Spleen (tissue), 7 donors: ENCODE measurements at regions not wholly inside any gene's neighbourhood (a gene's known extent, or its start where the extent isn't known, plus 50 kb on each side); places are given as distances from the start of the nearest gene placed in this dataset.

ENCODE experiments used
- CTCF ChIP-seq, 11 experiments: fragments of 200-600 bp in 7 of 11; fragments of 450-650 bp in 4 of 11; sonication (generic) in 4 of 11; IDR thresholded peaks in 8 of 11; conservative IDR thresholded peaks in 3 of 11; 1 replicate in 7 of 11; 2 replicates in 4 of 11; pipeline versions ENCODE4 v1.4.0 to v1.8.0; 2016 to 2021; ENCODE audit warnings: antibody characterized with exemption in 11 of 11, inconsistent platforms in 4 of 11, mild to moderate bottlenecking in 1 of 11
- POLR2A ChIP-seq, 3 donors: fragments of 450-650 bp; IDR thresholded peaks; one replicate each; pipeline ENCODE4 v1.5.1; 2017; ENCODE audit warnings: antibody characterized with exemption in 3 of 3, mild to moderate bottlenecking in 1 of 3
- POLR2AphosphoS5 ChIP-seq, 3 donors: sonication (generic); formaldehyde crosslinking; IDR thresholded peaks; one replicate each; pipeline ENCODE4 v1.5.1; 2017; ENCODE audit warnings: antibody characterized with exemption in 3 of 3
- donor health status: DM: no; HTN: no; CAD: no; lungs with moderate emphysema.
- donor health status: DM: no; HTN: no; CAD: no.
- donor health status: DM: no; HTN: no; CAD: no.

GRCh38 chr1:22366346-22366745 lies 85.3 kb upstream of the ZBTB40 start:
- TF ChIP-seq CTCF (IDR thresholded peaks at IDR 0.05 in 8 of 11, conservative IDR thresholded peaks at IDR 0.05 in 3 of 11) (no peak), POLR2A (IDR thresholded peaks at IDR 0.05) (no peak), POLR2AphosphoS5 (IDR thresholded peaks at IDR 0.05) (no peak)
